OCI-LY1 (cell line): ENCODE measurements at regions not wholly inside any gene's neighbourhood (a gene's known extent, or its start where the extent isn't known, plus 50 kb on each side); places are given as distances from the start of the nearest gene placed in this dataset.

ENCODE experiments used
- H2AFZ ChIP-seq: fragments of 200-600 bp; sonication (generic), shearing (Covaris generic); 2 replicates; pipeline ENCODE4 v1.6.0; 2014; ENCODE audit warnings: antibody characterized with exemption, mild to moderate bottlenecking, low read length
- H3F3A ChIP-seq: fragments of 200-600 bp; sonication (generic), shearing (Covaris generic); 2 replicates; pipeline ENCODE4 v1.6.0; 2014; ENCODE audit warnings: mild to moderate bottlenecking, antibody characterized with exemption, low read length, moderate library complexity; ENCODE audit not compliant: insufficient read depth
- H3K27ac ChIP-seq: fragments of 200-600 bp; sonication (generic); 2 replicates; pipeline ENCODE4 v1.5.1; 2014; ENCODE audit warnings: low read length, mixed run types, mild to moderate bottlenecking, low read depth; ENCODE audit not compliant: poor library complexity, severe bottlenecking
- H3K27me3 ChIP-seq: fragments of 200-600 bp; sonication (generic); 2 replicates; pipeline ENCODE4 v1.6.0; 2014; ENCODE audit warnings: antibody characterized with exemption, mild to moderate bottlenecking, low read length, moderate library complexity; ENCODE audit not compliant: insufficient read depth
- H3K36me3 ChIP-seq: fragments of 200-600 bp; sonication (generic); 2 replicates; pipeline ENCODE4 v1.6.1; 2014; ENCODE audit warnings: mild to moderate bottlenecking, antibody characterized with exemption, low read length, moderate library complexity, mixed read lengths; ENCODE audit not compliant: insufficient read depth
- H3K4me1 ChIP-seq: fragments of 200-600 bp; sonication (generic); 2 replicates; pipeline ENCODE4 v1.5.1; 2014; ENCODE audit warnings: mild to moderate bottlenecking, low read length, moderate library complexity; ENCODE audit not compliant: insufficient read depth, severe bottlenecking
- H3K4me2 ChIP-seq: fragments of 200-600 bp; sonication (generic), shearing (Covaris generic); 2 replicates; pipeline ENCODE4 v1.6.1; 2014; ENCODE audit warnings: low read length
- H3K4me3 ChIP-seq: fragments of 200-600 bp; sonication (generic); 2 replicates; pipeline ENCODE4 v1.5.1; 2014; ENCODE audit warnings: low read length, low read depth, mild to moderate bottlenecking, mixed read lengths; ENCODE audit not compliant: poor library complexity, severe bottlenecking
- H3K79me2 ChIP-seq: fragments of 200-600 bp; shearing (Covaris generic); 2 replicates; pipeline ENCODE4 v1.6.1; 2016; ENCODE audit warnings: mixed run types, low read length, mixed read lengths; ENCODE audit not compliant: insufficient read depth
- H3K9ac ChIP-seq: fragments of 200-600 bp; sonication (generic), shearing (Covaris generic); 2 replicates; pipeline ENCODE4 v1.6.1; 2014; ENCODE audit warnings: mild to moderate bottlenecking, low read length, mixed read lengths
- H3K9me2 ChIP-seq: fragments of 200-600 bp; sonication (generic), shearing (Covaris generic); 2 replicates; pipeline ENCODE4 v1.6.1; 2014; ENCODE audit warnings: low read depth, mild to moderate bottlenecking, low read length, mixed read lengths
- H3K9me3 ChIP-seq: fragments of 200-600 bp; shearing (Covaris generic); 2 replicates; pipeline ENCODE4 v1.6.1; 2014; ENCODE audit warnings: low read length, mixed read lengths
- H4K20me1 ChIP-seq: fragments of 200-600 bp; sonication (generic), shearing (Covaris generic); 2 replicates; pipeline ENCODE4 v1.6.0; 2016; ENCODE audit warnings: mild to moderate bottlenecking, low read length; ENCODE audit not compliant: insufficient read depth
- CTCF ChIP-seq: fragments of 200-600 bp; sonication (generic), shearing (Covaris generic); IDR thresholded peaks from 2 replicates; pipeline ENCODE4 v1.5.1; 2017; ENCODE audit warnings: mild to moderate bottlenecking, antibody characterized with exemption, low read length, moderate library complexity, mixed read lengths
- EZH2 ChIP-seq: fragments of 200-600 bp; sonication (generic), shearing (Covaris generic); IDR thresholded peaks from 2 replicates; pipeline ENCODE4 v1.8.0; 2017; ENCODE audit warnings: borderline replicate concordance, mixed run types, mild to moderate bottlenecking, antibody characterized with exemption, low read length, moderate library complexity, mixed read lengths

GRCh38 chr5:54825005-54825404, 160.4 kb downstream of the ESM1 start:
- Histone ChIP-seq H3K4me3 (no peak overlapping the region), H2AFZ (no peak overlapping the region), H3K36me3 (no peaks in the 10 kb centered on the region), H3K4me1 (no peaks in the 10 kb centered on the region), H3F3A (no peaks in the 10 kb centered on the region), H3K27me3 (no peaks in the 10 kb centered on the region), H3K4me2 (no peak overlapping the region), H3K9me2 (no peaks in the 10 kb centered on the region), H3K9me3 (no peaks in the 10 kb centered on the region), H3K79me2 (no peaks in the 10 kb centered on the region), H3K27ac (no peak overlapping the region), H4K20me1 (no peaks in the 10 kb centered on the region), H3K9ac (no peak overlapping the region)
- TF ChIP-seq EZH2 (no peak), CTCF (no peak)

- Histone ChIP-seq H3K4me3 (no peak overlapping the region), H3K27ac (no peak overlapping the region), H3K9me2 (no peaks in the 10 kb centered on the region), H3K36me3 (no peaks in the 10 kb centered on the region), H3F3A (no peaks in the 10 kb centered on the region), H3K4me2 (no peak overlapping the region), H4K20me1 (no peaks in the 10 kb centered on the region), H2AFZ (no peak overlapping the region), H3K4me1 (no peaks in the 10 kb centered on the region), H3K9me3 (no peaks in the 10 kb centered on the region), H3K79me2 (no peaks in the 10 kb centered on the region), H3K27me3 (no peaks in the 10 kb centered on the region), H3K9ac (no peak overlapping the region)
- TF ChIP-seq CTCF = no peak
- no peak for TF ChIP-seq EZH2
Measured at GRCh38 chr5:54823006-54823405, 162.4 kb downstream of the ESM1 start.

GRCh38 chr5:54822324-54822687, 163.1 kb downstream of the ESM1 start:
- no peaks in the 10 kb centered on the region for H4K20me1 ChIP-seq
- no peak overlapping the region for H3K27ac ChIP-seq
- H3F3A ChIP-seq = no peaks in the 10 kb centered on the region
- no peaks in the 10 kb centered on the region for H3K36me3 ChIP-seq
- H3K9me3 ChIP-seq = no peaks in the 10 kb centered on the region
- H3K9ac ChIP-seq = no peak overlapping the region
- no peaks in the 10 kb centered on the region for H3K4me1 ChIP-seq
- TF ChIP-seq EZH2 = no peak
- TF ChIP-seq CTCF = no peak
- H3K27me3 ChIP-seq = no peaks in the 10 kb centered on the region
- H3K9me2 ChIP-seq = no peaks in the 10 kb centered on the region
- H2AFZ ChIP-seq = no peak overlapping the region
- no peak overlapping the region for H3K4me3 ChIP-seq
- no peaks in the 10 kb centered on the region for H3K79me2 ChIP-seq
- H3K4me2 ChIP-seq = no peak overlapping the region
